ENCODE measurements at regions not wholly inside any gene's neighbourhood (a gene's known extent, or its start where the extent isn't known, plus 50 kb on each side); places are given as distances from the start of the nearest gene placed in this dataset.
A peak's percentile ranks its signal among the peaks of the same experiment; 100 is the strongest.

DNA sequence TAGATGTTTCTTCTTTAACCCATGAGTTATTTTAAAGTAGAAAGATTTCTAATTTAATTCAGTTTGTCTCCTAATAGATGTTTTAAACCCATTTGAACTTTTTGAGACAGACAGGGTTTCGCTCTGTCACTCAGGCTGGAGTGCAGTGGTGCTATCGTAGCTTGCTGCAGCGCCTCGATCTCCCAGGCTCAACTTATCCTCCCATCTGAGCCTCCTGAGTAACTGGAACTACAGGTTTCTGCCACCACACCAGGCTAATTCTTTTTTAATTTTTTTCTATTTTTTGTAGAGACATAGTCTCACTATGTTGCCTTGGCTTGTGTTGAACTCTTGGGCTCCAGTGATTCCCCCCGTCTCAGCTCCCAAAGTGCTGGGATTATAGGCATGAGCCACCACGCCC is 53.0 kb upstream of the RAB18 start:
- DNase-seq (ENCODE audit: low spot score): no peak

DNA sequence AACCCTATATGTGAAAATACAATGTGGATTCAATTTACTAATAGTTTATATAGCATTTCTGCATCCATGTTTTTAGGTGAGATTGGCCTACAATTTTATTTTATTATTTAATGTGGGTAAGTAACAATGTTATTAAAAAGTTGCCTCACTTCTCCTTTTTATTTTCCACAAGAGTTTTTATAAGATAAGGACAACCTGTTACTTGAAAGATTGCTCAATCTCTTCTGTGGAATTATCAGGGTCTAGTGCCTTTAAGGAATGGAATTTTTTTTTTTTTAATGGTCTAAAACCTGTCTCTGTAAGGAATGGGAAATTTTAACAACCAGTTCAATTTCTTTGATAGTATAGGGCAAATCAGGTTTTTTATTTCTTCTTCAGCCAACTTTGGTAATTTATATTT is 53.9 kb upstream of the RAB18 start:
- no peak for DNase-seq (ENCODE audit: low spot score)

DNA sequence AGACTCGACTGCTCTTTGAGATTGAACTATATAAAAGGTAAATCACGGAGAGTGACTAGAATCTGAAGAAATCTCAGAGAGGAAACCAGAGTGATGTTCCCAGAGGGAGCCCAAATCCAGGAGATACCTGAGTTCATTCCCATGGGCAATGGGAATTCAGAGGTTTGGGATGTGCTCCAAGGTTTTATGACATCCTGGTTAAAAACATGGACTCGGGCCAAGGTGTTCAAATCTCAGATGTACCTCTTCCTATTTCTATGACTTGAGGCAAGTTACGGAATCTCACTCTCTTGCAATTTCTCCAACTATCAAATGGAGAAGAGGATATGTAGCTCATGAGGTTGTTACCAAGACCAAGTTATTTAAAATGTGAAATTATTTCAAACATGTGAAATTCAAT is 54.5 kb upstream of the RAB18 start:
- no peak for DNase-seq (ENCODE audit: low spot score)

GRCh38 chr10:27448921-27449320 is 55.2 kb upstream of the RAB18 start:
- no peak for DNase-seq (ENCODE audit: low spot score)

DNA sequence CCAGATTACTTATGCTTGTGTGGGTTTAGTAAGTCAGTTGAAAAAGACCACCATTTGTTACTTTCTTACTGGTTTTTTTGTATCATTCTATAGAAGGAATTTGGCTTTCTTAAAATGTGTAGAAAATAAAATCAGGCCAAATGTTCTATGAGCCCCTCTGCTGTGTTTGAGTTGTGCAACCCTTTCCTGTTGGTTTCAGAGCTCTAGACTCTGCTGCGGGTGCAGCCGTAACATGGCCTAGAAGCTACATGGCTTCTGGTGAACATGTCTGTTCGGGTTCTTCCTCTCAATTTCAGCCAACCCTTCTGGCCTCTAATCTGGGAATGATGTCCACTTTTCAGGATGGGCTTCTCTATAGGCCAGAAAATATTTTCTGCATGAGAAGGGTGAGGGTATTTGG is 56.6 kb upstream of the RAB18 start:
- no peak for DNase-seq (ENCODE audit: low spot score)

DNA sequence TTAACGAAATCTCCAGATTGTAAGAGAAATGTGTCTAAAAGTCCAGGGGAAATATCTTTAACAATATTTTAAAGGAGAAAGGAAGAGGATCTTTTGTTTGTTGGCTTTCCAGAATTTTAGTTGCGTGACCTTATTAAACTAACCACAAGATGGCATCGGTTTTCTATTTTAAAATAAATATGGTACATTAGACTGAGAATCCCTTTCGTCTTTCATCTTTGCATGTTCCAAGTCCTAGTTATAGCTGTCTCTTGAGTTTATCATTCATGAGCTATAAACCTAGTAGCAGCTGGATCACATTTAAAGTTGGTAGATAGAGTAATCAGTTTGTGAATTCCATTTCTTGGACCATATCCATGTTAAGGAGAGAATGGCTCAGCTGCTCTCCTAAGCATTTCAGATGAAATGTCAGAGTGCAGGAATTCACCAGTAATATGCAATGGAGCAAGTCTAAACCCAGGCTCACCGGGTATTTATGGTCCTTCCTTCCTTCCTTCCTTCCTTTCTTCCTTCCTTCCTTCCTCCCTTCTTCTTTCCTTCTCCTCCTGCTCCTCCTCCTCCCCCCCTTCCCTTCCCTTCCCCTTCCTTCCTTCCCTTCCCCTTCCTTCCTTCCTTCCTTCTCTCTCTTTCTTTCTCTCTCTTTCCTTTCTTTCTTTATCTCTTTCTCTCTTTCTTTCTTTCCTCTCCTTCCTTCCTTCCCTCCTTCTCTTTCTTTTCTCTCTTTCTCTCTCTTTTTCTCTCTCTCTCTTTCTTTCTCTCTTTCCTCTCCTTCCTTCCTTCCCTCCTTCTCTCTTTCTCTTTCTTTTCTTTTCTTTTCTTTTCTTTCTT is 57.8 kb upstream of the RAB18 start:
- DNase-seq (ENCODE audit: low spot score): peak; percentile 48

- no peak for DNase-seq (ENCODE audit: low spot score)
Observed at GRCh38 chr10:27445070-27445469, 59.0 kb upstream of the RAB18 start.

GRCh38 chr10:27440478-27440877 is 63.6 kb upstream of the RAB18 start:
- no peak for DNase-seq (ENCODE audit: low spot score)

GRCh38 chr10:27440021-27440420 is 64.1 kb upstream of the RAB18 start:
- DNase-seq (ENCODE audit: low spot score): no peak

DNA sequence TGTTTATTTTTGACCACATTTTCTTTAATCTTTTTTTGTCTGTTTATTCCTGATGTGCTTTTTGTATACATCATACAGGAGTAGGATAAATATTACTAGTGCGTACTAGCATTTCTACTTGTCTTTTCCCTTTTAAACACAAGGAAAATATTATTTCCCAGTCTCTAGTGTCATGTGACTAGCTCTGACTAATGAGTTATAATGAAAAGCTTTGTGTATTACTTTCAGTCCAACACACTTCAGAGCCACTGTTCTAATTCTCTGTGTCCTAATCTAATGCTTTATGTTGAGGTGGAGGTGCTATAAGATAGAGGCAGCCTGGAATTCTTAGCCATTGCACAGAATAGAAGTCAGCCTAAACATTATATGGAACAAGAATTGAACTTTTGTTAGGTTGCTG is 65.0 kb upstream of the RAB18 start:
- no peak for DNase-seq (ENCODE audit: low spot score)

DNA sequence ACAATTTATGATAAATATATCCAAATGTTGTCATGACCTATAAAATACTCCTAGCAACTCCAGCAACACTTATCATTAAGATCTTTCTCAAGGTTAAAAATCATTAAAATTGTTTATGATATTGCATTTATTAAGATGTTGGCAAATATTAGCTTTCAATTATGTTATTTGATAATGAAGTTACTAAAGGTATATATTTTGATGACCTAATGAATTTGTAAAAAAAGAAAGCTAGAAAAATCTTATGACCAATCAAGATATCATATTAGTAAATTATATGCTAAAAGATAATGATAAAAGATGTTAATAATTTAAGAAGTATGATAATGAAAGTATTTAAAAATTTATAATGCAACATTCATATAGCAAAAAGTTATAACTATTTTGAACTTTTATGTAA is 66.3 kb upstream of the RAB18 start:
- DNase-seq (ENCODE audit: low spot score): no peak

DNA sequence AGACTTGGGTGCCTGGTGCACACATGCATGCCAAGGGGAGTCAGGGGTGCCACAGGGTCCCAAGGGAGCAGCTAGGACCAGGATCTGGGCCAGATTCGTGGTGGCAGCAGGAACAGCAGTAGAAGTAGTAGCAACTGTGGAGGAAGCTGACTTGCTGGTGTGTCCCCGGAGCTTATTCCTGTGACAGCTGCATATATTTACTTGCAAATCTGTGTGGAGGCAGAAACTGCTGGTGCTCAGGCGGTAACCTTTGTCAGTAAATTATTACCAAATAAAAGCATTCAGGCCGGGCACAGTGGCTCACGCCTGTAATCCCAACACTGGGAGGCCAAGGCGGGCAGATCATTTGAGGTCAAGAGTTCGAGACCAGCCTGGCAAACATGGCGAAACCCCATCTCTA is 67.4 kb upstream of the RAB18 start:
- no peak for DNase-seq (ENCODE audit: low spot score)

DNA sequence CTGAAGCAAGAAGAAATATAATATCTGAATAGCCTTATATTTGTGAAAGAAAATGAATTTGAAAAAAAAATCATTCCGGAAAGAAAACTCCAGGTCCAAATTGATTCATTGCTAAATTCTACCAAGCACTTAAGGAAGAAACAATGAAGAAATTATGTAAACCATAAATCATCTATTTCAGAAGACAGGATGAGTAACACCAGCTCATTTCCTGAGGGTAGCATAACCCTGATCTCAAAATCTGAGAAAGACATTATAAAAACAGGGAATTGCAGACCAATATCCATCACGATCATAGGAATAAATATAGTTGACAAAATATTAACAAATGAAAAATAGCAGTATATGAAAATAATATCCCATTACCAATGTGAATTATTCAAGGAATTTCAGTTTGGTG is 70.1 kb upstream of the RAB18 start:
- DNase-seq (ENCODE audit: low spot score): no peak

GRCh38 chr10:27426948-27427467 is 77.1 kb upstream of the RAB18 start:
- DNase-seq (ENCODE audit: low spot score): no peak

- no peak for DNase-seq (ENCODE audit: low spot score)
Observed at GRCh38 chr10:27413831-27414348, 90.2 kb upstream of the RAB18 start.

GRCh38 chr10:27413387-27413786 is 90.7 kb upstream of the RAB18 start:
- no peak for DNase-seq (ENCODE audit: low spot score)

GRCh38 chr10:27410153-27410552 is 94.0 kb upstream of the RAB18 start:
- DNase-seq (ENCODE audit: low spot score): no peak

DNA sequence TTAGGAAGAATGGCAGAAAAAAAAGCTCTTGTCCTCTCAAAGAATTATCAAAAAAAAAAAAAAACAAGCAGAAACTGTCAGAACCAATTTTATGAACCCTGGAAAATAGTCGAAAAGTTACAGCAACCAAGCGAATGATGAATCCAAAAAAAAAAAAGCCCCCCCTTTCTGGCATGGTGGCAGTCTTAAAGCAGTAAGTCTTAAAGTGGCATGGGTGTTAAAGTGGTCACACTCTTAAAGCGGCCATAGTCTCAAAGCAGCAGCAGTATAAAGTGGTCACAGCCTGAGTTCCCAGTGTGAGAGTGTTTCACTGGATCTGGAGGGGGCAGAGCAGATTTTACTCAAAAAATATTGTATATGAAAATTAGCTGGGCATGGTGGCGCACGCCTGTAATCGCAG is 96.8 kb upstream of the RAB18 start:
- DNase-seq (ENCODE audit: low spot score): no peak

DNA sequence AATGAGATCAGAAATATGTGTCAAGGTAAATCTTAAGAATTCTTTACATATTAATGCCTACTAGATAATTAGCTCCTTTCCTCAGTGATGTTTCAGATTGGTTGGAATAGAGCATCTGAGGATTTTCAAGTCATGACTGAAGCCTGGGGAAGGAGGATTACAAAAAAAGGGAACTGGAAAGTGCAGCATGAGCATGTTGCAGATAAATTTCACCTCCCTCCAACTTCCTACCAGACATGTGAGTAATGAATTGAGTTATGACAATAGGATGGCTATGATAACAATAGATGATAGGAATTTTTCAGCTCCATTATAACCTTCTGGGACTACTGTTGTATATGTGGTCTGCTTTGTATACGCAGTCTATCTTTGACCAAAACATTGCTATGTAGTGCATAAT is 104.2 kb upstream of the RAB18 start:
- no peak for DNase-seq (ENCODE audit: low spot score)

DNA sequence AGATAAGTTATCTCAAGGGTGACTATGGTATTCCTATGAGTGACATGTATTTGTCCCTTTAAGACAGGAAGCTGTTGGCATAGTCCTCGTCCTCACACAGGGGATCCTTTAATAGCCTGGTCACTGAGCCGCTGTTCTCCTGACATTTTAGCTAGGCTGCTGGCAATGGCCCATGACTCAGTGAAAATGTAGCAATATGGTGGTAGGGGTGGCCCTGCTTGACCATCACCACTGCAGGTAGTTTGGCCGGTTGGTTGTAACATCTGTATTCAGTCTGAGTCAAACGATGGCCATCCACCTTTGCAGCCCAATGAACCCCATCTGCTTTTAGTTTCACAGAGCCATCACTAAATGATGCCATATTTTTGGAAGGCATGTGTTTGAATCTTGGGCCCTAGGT is 110.1 kb upstream of the RAB18 start:
- no peak for DNase-seq (ENCODE audit: low spot score)

DNA sequence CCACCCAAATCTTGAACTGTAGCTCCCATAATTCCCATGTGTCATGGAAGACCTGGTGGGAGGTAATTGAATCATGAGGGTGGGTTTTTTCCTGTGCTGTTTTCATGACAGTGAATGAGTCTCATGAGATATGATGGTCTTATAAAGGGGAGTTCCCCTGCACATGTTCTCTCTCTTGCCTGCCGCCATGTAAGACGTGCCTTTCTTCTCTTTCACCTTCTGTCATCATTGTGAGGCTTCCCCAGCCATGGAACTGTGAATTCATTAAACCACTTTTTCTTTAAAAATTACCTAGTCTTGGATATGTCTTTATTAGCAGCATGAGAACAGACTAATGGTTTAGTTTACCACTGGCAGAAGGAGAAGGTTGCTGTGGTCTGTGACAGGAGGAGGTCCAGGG is 111.5 kb upstream of the RAB18 start:
- no peak for DNase-seq (ENCODE audit: low spot score)

DNA sequence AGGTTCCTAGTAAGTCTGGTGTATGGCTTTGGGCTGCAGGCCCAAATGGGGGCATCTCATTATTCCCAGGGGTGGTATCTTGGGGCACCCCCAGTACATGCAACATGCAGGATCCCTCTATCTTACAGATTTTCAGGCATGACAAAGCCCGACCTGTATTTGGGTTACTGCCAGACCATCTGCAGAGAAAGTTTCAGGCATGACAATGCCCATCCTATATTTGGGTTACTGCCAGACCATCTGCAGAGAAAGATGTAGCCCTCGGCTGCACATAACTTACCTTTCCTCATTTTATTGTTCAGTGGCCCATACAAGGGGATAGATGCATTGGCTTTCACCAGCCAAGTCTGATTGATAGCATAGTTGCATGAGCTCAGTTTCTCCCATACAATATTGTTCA is 112.2 kb upstream of the RAB18 start:
- DNase-seq (ENCODE audit: low spot score): no peak

GRCh38 chr10:27391325-27391724 is 112.8 kb upstream of the RAB18 start:
- no peak for DNase-seq (ENCODE audit: low spot score)

GRCh38 chr10:27390681-27391080 is 113.4 kb upstream of the RAB18 start:
- no peak for DNase-seq (ENCODE audit: low spot score)

Data from LoVo (cell line).